ENCODE measurements at regions not wholly inside any gene's neighbourhood (a gene's known extent, or its start where the extent isn't known, plus 50 kb on each side); places are given as distances from the start of the nearest gene placed in this dataset.

- H3K79me1 ChIP-seq (ENCODE audit: low read depth in 1 of 2, low read length in 2 of 2): no peaks in the 10 kb centered on the region
- no peaks in the 10 kb centered on the region for H3K36me3 ChIP-seq (ENCODE audit: control insufficient read depth, insufficient read depth, low read length)
- dilution Hi-C loops (cut with HindIII; ENCODE audit: low sequenced_read_pairs, unreplicated experiment): no loop called here
- H3K4ac ChIP-seq (ENCODE audit: low read depth, low read length): no peak overlapping the region
- H4K91ac ChIP-seq (ENCODE audit: insufficient read depth, low read depth, low read length): no peak overlapping the region
- in situ Hi-C loops (cut with MboI; ENCODE audit: low sequenced_read_pairs): no loop called here
- H3K14ac ChIP-seq (replicated peaks; ENCODE audit: low read depth, low read length): no peak overlapping the region
- no peak overlapping the region for H3K4me3 ChIP-seq (ENCODE audit: insufficient read depth, low read depth, low read length)
- H2BK5ac ChIP-seq (ENCODE audit: low read depth, low read length, poor library complexity, severe bottlenecking): no peak overlapping the region
- TF ChIP-seq FOS (IDR thresholded peaks at IDR 0.05; ENCODE audit: low read depth, low read length) (peak; percentile 46), MAZ (IDR thresholded peaks at IDR 0.05; ENCODE audit: borderline replicate concordance, low read depth, low read length) (no peak), USF2 (IDR thresholded peaks at IDR 0.05; ENCODE audit: low read depth, low read length) (no peak)
- H3K9me3 ChIP-seq (ENCODE audit: control insufficient read depth, insufficient read depth, low read length): no peaks in the 10 kb centered on the region
- POLR2A ChIA-PET (ENCODE audit: unreplicated experiment): no interaction called here
- no TSS peak for BruUV-seq (replicated peaks)
- no peak overlapping the region for H2AFZ ChIP-seq (replicated peaks; ENCODE audit: low read length, poor library complexity)
- no peak overlapping the region for H4K8ac ChIP-seq (ENCODE audit: low read depth in 2 of 2, low read length in 2 of 2)
- H3K56ac ChIP-seq (ENCODE audit: extremely low read depth, insufficient read depth, low read length): no peak overlapping the region
- no peak overlapping the region for H2BK120ac ChIP-seq (ENCODE audit: low read depth, low read length)
- no peaks in the 10 kb centered on the region; the same call in 1 of the 2 replicates for H3K4me1 ChIP-seq (ENCODE audit: control insufficient read depth, insufficient read depth, low read length)
- no peak overlapping the region for H3K18ac ChIP-seq (ENCODE audit: low read depth, low read length)
- H3K9me1 ChIP-seq (ENCODE audit: insufficient read depth, low read length): 0 out of 2 replicates have a peak, but pooled peaks cover 5% of the 10 kb centered on the region
- no peaks in the 10 kb centered on the region for H3K27me3 ChIP-seq (ENCODE audit: control insufficient read depth, insufficient read depth, low read length)
- no peak overlapping the region; the same call in 1 of the 2 replicates for H3K4me2 ChIP-seq (ENCODE audit: low read depth, low read length)
- CTCF ChIA-PET: no interaction called here
- ATAC-seq (ENCODE audit: low read depth) (peak; percentile 35), DNase-seq (peak; percentile 82)
- no peak overlapping the region; the same call in 1 of the 2 replicates for H2BK20ac ChIP-seq (ENCODE audit: low read depth, low read length)
- H3K9ac ChIP-seq (ENCODE audit: low read depth, low read length): no peak overlapping the region
- intact Hi-C loops (cut with micrococcal nuclease): no loop called here
- 100% methylated on average over 1 of the region's 2 CpGs; no CpG with 5 or more reads in 1 of the 2 experiments for WGBS, 2 experiments (ENCODE audit: extremely low coverage in 2 of 2, insufficient read length in 1 of 2)
- H2BK15ac ChIP-seq (ENCODE audit: low read depth, low read length): no peak overlapping the region
- H3K23ac ChIP-seq (ENCODE audit: low read depth, low read length): no peak overlapping the region
- H4K20me1 ChIP-seq (ENCODE audit: insufficient read depth, low read length): no peaks in the 10 kb centered on the region
- no peak overlapping the region for H2AK9ac ChIP-seq (replicated peaks; ENCODE audit: low read depth, low read length, poor library complexity)
- no peak overlapping the region for H2AK5ac ChIP-seq (ENCODE audit: low read depth, low read length)
- no peak overlapping the region for H3K27ac ChIP-seq (ENCODE audit: insufficient read depth, low read length)
- H4K5ac ChIP-seq (ENCODE audit: low read depth, low read length): no peak overlapping the region
These were observed 62.2 kb upstream of the FAM241A start for GRCh38 chr4:112082954-112083586.

Measured in IMR-90 (cell line).